IMR-90 (cell line): ENCODE measurements at regions not wholly inside any gene's neighbourhood (a gene's known extent, or its start where the extent isn't known, plus 50 kb on each side); places are given as distances from the start of the nearest gene placed in this dataset.
A peak's percentile ranks its signal among the peaks of the same experiment; 100 is the strongest.

ENCODE experiments used
- ATAC-seq: fragments of 200-7000 bp; cut with Tn5 transposase; 2 replicates; pipeline ENCODE4 v1.9.1; 2020; ENCODE audit warnings: low read depth, mild to moderate bottlenecking, moderate library complexity
- BruUV-seq: library from RNA; stranded (reverse); fragments of 400-500 nt; replicated peaks from 2 replicates; lab custom pipeline; 2021; lab: Mats Ljungman, UMichigan
- CTCF ChIA-PET: fragments of 300-600 bp; formaldehyde crosslinking; extraction: SDS; loops from one replicate; lab custom pipeline; 2021; ENCODE audit warnings: antibody characterized with exemption; lab: Yijun Ruan, JAX
- POLR2A ChIA-PET: fragments of 300-600 bp; sonication (Branson Sonifier 250); formaldehyde crosslinking; loops from one replicate; lab custom pipeline; 2022; ENCODE audit warnings: antibody characterized with exemption; ENCODE audit not compliant: unreplicated experiment; lab: Charles Lee
- DNase-seq: peaks from one replicate; pipeline ENCODE4 v3.0.0; 2013
- H2AFZ ChIP-seq: replicated peaks from 2 replicates; pipeline ENCODE3; 2013; ENCODE audit warnings: low read length, mild to moderate bottlenecking; ENCODE audit not compliant: poor library complexity
- H2AK5ac ChIP-seq: 2 replicates; pipeline ENCODE4 v1.6.1; 2013; ENCODE audit warnings: low read depth, low read length, inconsistent platforms
- H2AK9ac ChIP-seq: replicated peaks from 2 replicates; pipeline ENCODE3; 2013; ENCODE audit warnings: mild to moderate bottlenecking, low read depth, low read length, moderate library complexity; ENCODE audit not compliant: poor library complexity
- H2BK120ac ChIP-seq: 2 replicates; pipeline ENCODE4 v1.6.1; 2013; ENCODE audit warnings: low read depth, low read length, inconsistent platforms
- H2BK15ac ChIP-seq: 3 replicates; pipeline ENCODE4 v1.6.1; 2013; ENCODE audit warnings: low read depth, low read length, inconsistent platforms
- H2BK20ac ChIP-seq: 2 replicates; pipeline ENCODE4 v1.6.1; 2013; ENCODE audit warnings: low read depth, mild to moderate bottlenecking, inconsistent platforms, low read length, moderate library complexity
- H2BK5ac ChIP-seq: 2 replicates; pipeline ENCODE4 v1.6.1; 2013; ENCODE audit warnings: mild to moderate bottlenecking, low read depth, low read length, inconsistent platforms; ENCODE audit not compliant: poor library complexity, severe bottlenecking
- H3K14ac ChIP-seq: replicated peaks from 2 replicates; pipeline ENCODE4 v1.6.1; 2013; ENCODE audit warnings: low read depth, low read length, inconsistent platforms
- H3K18ac ChIP-seq: 2 replicates; pipeline ENCODE4 v1.6.1; 2013; ENCODE audit warnings: low read depth, low read length, control low read depth
- H3K23ac ChIP-seq: 2 replicates; pipeline ENCODE4 v1.6.1; 2013; ENCODE audit warnings: low read depth, low read length, inconsistent platforms
- H3K27ac ChIP-seq: 2 replicates; pipeline ENCODE4 v1.5.1; 2013; ENCODE audit warnings: mild to moderate bottlenecking, control low read depth, low read length; ENCODE audit not compliant: insufficient read depth
- H3K27me3 ChIP-seq: 2 replicates; pipeline ENCODE4 v1.6.1; 2013; ENCODE audit warnings: low read length; ENCODE audit not compliant: control insufficient read depth, insufficient read depth
- H3K36me3 ChIP-seq: 2 replicates; pipeline ENCODE4 v1.6.1; 2013; ENCODE audit warnings: low read length, mixed read lengths; ENCODE audit not compliant: control insufficient read depth, insufficient read depth
- H3K4ac ChIP-seq: 2 replicates; pipeline ENCODE4 v1.6.1; 2013; ENCODE audit warnings: low read depth, low read length, inconsistent platforms
- H3K4me1 ChIP-seq: 2 replicates; pipeline ENCODE4 v1.6.1; 2013; ENCODE audit warnings: low read length, mixed read lengths; ENCODE audit not compliant: control insufficient read depth, insufficient read depth
- H3K4me2 ChIP-seq: 2 replicates; pipeline ENCODE4 v1.6.1; 2013; ENCODE audit warnings: low read depth, mild to moderate bottlenecking, control low read depth, low read length, moderate library complexity
- H3K4me3 ChIP-seq: 2 replicates; pipeline ENCODE4 v1.5.1; 2013; ENCODE audit warnings: low read depth, mild to moderate bottlenecking, control low read depth, low read length, moderate library complexity; ENCODE audit not compliant: insufficient read depth
- H3K56ac ChIP-seq: 2 replicates; pipeline ENCODE4 v1.6.1; 2013; ENCODE audit warnings: low read length, inconsistent platforms; ENCODE audit not compliant: insufficient read depth; ENCODE audit errors: extremely low read depth
- H3K79me1 ChIP-seq, 2 experiments: 2 replicates each; pipeline ENCODE4 v1.6.1; 2013; ENCODE audit warnings: low read length in 2 of 2, inconsistent platforms in 1 of 2, low read depth in 1 of 2
- H3K9ac ChIP-seq: 2 replicates; pipeline ENCODE4 v1.6.1; 2013; ENCODE audit warnings: low read depth, low read length, control low read depth
- H3K9me1 ChIP-seq: 2 replicates; pipeline ENCODE4 v1.6.1; 2013; ENCODE audit warnings: low read length, inconsistent platforms; ENCODE audit not compliant: insufficient read depth
- H3K9me3 ChIP-seq: 2 replicates; pipeline ENCODE4 v1.6.1; 2013; ENCODE audit warnings: low read length; ENCODE audit not compliant: control insufficient read depth, insufficient read depth
- H4K20me1 ChIP-seq: 2 replicates; pipeline ENCODE4 v1.6.1; 2013; ENCODE audit warnings: low read length, inconsistent platforms; ENCODE audit not compliant: insufficient read depth
- H4K5ac ChIP-seq: 2 replicates; pipeline ENCODE4 v1.6.1; 2013; ENCODE audit warnings: mild to moderate bottlenecking, low read depth, low read length, control low read depth
- H4K8ac ChIP-seq, 2 experiments: 2 replicates each; pipeline ENCODE4 v1.6.1; 2013; ENCODE audit warnings: low read depth in 2 of 2, low read length in 2 of 2, control low read depth in 1 of 2, inconsistent platforms in 1 of 2
- H4K91ac ChIP-seq: 2 replicates; pipeline ENCODE4 v1.6.1; 2013; ENCODE audit warnings: low read depth, low read length, inconsistent platforms; ENCODE audit not compliant: insufficient read depth
- BHLHE40 ChIP-seq: fragments of 150-350 bp; IDR thresholded peaks from 2 replicates; pipeline ENCODE4 v1.6.1; 2016; ENCODE audit warnings: mild to moderate bottlenecking, low read depth, low read length
- CEBPB ChIP-seq: IDR thresholded peaks from 2 replicates; pipeline ENCODE4 v1.6.1; 2012; ENCODE audit warnings: low read depth, low read length, improper control_type of control experiment
- CHD1 ChIP-seq: IDR thresholded peaks from 2 replicates; pipeline ENCODE4 v1.6.1; 2012; ENCODE audit warnings: low read depth, low read length, improper control_type of control experiment
- FOS ChIP-seq: fragments of 150-350 bp; IDR thresholded peaks from 2 replicates; pipeline ENCODE4 v1.6.1; 2016; ENCODE audit warnings: low read depth, low read length
- MAFK ChIP-seq: IDR thresholded peaks from 2 replicates; pipeline ENCODE4 v1.6.1; 2012; ENCODE audit warnings: low read depth, low read length, improper control_type of control experiment
- MAZ ChIP-seq: IDR thresholded peaks from 2 replicates; pipeline ENCODE4 v1.6.1; 2012; ENCODE audit warnings: low read depth, mild to moderate bottlenecking, low read length, improper control_type of control experiment, moderate library complexity, borderline replicate concordance
- MXI1 ChIP-seq: IDR thresholded peaks from 2 replicates; pipeline ENCODE4 v1.6.1; 2012; ENCODE audit warnings: low read depth, mild to moderate bottlenecking, low read length, moderate library complexity, borderline replicate concordance
- RAD21 ChIP-seq: IDR thresholded peaks from 2 replicates; pipeline ENCODE4 v1.6.1; 2012; ENCODE audit warnings: low read length, improper control_type of control experiment
- RCOR1 ChIP-seq: IDR thresholded peaks from 2 replicates; pipeline ENCODE4 v1.6.1; 2012; ENCODE audit warnings: mild to moderate bottlenecking, low read length, improper control_type of control experiment; ENCODE audit not compliant: insufficient replicate concordance
- RFX5 ChIP-seq: IDR thresholded peaks from 2 replicates; pipeline ENCODE4 v1.8.0; 2012; ENCODE audit warnings: low read depth, mild to moderate bottlenecking, low read length, moderate library complexity
- WGBS, 2 experiments: methylation state at CpG; one replicate each; pipeline versions ENCODE4 v1.1.5 to v1.1.7; 2013; ENCODE audit warnings: missing lambda C conversion rate in 2 of 2; ENCODE audit not compliant: insufficient read length in 1 of 2; ENCODE audit errors: extremely low coverage in 2 of 2; 5-methylcytosine and 5-hydroxymethylcytosine counted together
- dilution Hi-C: fragments of 300-500 bp; cut with HindIII; formaldehyde crosslinking; loops from one replicate; pipeline ENCODE4 v1.14.3; 2018; ENCODE audit warnings: low sequenced_read_pairs; ENCODE audit not compliant: unreplicated experiment
- in situ Hi-C: fragments of 300-500 bp; cut with MboI; formaldehyde crosslinking; loops from 3 replicates; pipeline ENCODE4 v1.14.3; 2019; ENCODE audit warnings: low sequenced_read_pairs, inconsistent platforms, mixed read lengths
- intact Hi-C: fragments of 100-400 bp; cut with micrococcal nuclease; formaldehyde crosslinking; loops from 2 replicates; pipeline ENCODE4 v1.10.0; 2022
- TF ChIP-seq, protein P1 (sequence below): fragments of 150-350 bp; IDR thresholded peaks from 2 replicates; pipeline ENCODE4 v1.6.1; 2017; ENCODE audit warnings: mild to moderate bottlenecking, antibody characterized with exemption, low read length, low read depth

GRCh38 chr4:26206339-26206738 lies 114.5 kb upstream of the RBPJ start:
- no CpG with 5 or more reads among the region's 2 CpGs for WGBS, 2 experiments

More at GRCh38 chr4:26206339-26206738, 114.5 kb upstream of the RBPJ start:
- Histone ChIP-seq H3K56ac (no peak overlapping the region), H2BK15ac (no peak overlapping the region), H3K9ac (no peak overlapping the region), H3K27me3 (peaks cover 4% of the 10 kb centered on the region), H4K20me1 (no peaks in the 10 kb centered on the region), H3K27ac (no peak overlapping the region), H3K23ac (no peak overlapping the region), H2BK5ac (no peak overlapping the region), H2AK5ac (peak overlapping the region; percentile 5; the same call in 1 of the 2 replicates), H3K18ac (no peak overlapping the region; the same call in 1 of the 2 replicates), H3K9me1 (no peaks in the 10 kb centered on the region; the same call in 1 of the 2 replicates), H3K4me3 (no peak overlapping the region), H3K36me3 (no peaks in the 10 kb centered on the region), H4K5ac (no peak overlapping the region), H2AK9ac (no peak overlapping the region), H3K4me1 (peaks cover 6% of the 10 kb centered on the region; the same call in 1 of the 2 replicates), H4K91ac (no peak overlapping the region), H3K79me1 (no peaks in the 10 kb centered on the region), H3K14ac (no peak overlapping the region; the same call in 1 of the 2 replicates), H4K8ac (peak overlapping the region in 1 of 2 experiments; percentile 2; a peak in 1 of 4 replicates), H3K4me2 (no peak overlapping the region), H3K9me3 (no peaks in the 10 kb centered on the region), H2BK20ac (peak overlapping the region; percentile 36; the same call in 1 of the 2 replicates), H2BK120ac (no peak overlapping the region), H2AFZ (no peak overlapping the region), H3K4ac (no peak overlapping the region)
- no TSS peak for BruUV-seq
- dilution Hi-C loops (no loop called here), intact Hi-C loops (no loop called here), in situ Hi-C loops (no loop called here)
- TF ChIP-seq RAD21 = no peak
- no peak for TF ChIP-seq RCOR1
- TF ChIP-seq MAFK = no peak
- no peak for TF ChIP-seq CEBPB
- TF ChIP-seq FOS = no peak
- TF ChIP-seq BHLHE40 = no peak
- TF ChIP-seq CHD1 = no peak
- no peak for TF ChIP-seq MXI1
- no peak for TF ChIP-seq RFX5
- TF ChIP-seq MAZ = no peak
- TF ChIP-seq, protein P1, sequence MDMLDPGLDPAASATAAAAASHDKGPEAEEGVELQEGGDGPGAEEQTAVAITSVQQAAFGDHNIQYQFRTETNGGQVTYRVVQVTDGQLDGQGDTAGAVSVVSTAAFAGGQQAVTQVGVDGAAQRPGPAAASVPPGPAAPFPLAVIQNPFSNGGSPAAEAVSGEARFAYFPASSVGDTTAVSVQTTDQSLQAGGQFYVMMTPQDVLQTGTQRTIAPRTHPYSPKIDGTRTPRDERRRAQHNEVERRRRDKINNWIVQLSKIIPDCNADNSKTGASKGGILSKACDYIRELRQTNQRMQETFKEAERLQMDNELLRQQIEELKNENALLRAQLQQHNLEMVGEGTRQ = no peak
- DNase-seq = peak; percentile 92
- peak; percentile 88 for ATAC-seq
- CTCF ChIA-PET = no interaction called here
- POLR2A ChIA-PET = no interaction called here
